WERI-Rb-1 (cell line): ENCODE measurements at regions not wholly inside any gene's neighbourhood (a gene's known extent, or its start where the extent isn't known, plus 50 kb on each side); places are given as distances from the start of the nearest gene placed in this dataset.

ENCODE experiments used
- DNase-seq: peaks from one replicate; pipeline ENCODE4 v3.0.0-alpha.2; 2020
- H3K27ac ChIP-seq: fragments of 250-450 bp; sonication (Bioruptor Pico); 2 replicates; pipeline ENCODE4 v1.5.1; 2020; ENCODE audit warnings: mild to moderate bottlenecking, moderate library complexity
- H3K27me3 ChIP-seq: fragments of 250-450 bp; sonication (Bioruptor Pico); 2 replicates; pipeline ENCODE4 v1.5.1; 2021; ENCODE audit warnings: mild to moderate bottlenecking, low read depth, moderate library complexity; ENCODE audit not compliant: insufficient read depth, severe bottlenecking
- H3K36me3 ChIP-seq: fragments of 250-450 bp; sonication (Bioruptor Pico); 2 replicates; pipeline ENCODE4 v1.5.1; 2020; ENCODE audit warnings: mild to moderate bottlenecking, moderate library complexity
- H3K4me3 ChIP-seq: 2 replicates; pipeline ENCODE4 v1.5.1; 2011; ENCODE audit warnings: low read depth, mild to moderate bottlenecking, control low read depth, low read length
- H3K9me3 ChIP-seq: fragments of 250-450 bp; sonication (Bioruptor Pico); 2 replicates; pipeline ENCODE4 v1.5.1; 2021; ENCODE audit warnings: mild to moderate bottlenecking, moderate library complexity; ENCODE audit not compliant: severe bottlenecking
- TF ChIP-seq, protein P1 (sequence below): IDR thresholded peaks from 2 replicates; pipeline ENCODE4 v1.5.1; 2011; ENCODE audit warnings: low read depth, mild to moderate bottlenecking, control low read depth, inconsistent platforms, low read length

DNA sequence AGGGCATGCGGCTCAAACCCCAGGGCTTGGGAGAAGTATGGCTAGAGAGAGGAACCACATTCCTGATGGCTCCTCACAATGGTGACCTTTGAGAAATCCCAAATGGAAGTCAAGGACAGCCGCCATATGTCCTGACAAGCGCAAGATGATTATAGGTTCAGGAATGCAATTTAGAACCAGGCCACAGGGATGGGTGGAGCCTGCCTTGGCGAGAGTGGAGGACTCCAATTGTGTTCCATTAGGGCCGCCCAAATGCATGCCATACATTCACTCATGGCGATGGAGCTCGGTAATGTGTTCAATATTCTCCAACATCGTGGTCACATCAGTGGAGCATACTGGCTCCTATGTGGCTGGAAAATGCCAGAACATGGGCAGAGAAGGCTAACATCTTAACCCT lies 662.9 kb upstream of the ID2 start:
- Histone ChIP-seq H3K4me3 (no peak overlapping the region), H3K9me3 (no peaks in the 10 kb centered on the region), H3K27me3 (no peaks in the 10 kb centered on the region), H3K27ac (no peak overlapping the region), H3K36me3 (no peaks in the 10 kb centered on the region)
- TF ChIP-seq, protein P1, sequence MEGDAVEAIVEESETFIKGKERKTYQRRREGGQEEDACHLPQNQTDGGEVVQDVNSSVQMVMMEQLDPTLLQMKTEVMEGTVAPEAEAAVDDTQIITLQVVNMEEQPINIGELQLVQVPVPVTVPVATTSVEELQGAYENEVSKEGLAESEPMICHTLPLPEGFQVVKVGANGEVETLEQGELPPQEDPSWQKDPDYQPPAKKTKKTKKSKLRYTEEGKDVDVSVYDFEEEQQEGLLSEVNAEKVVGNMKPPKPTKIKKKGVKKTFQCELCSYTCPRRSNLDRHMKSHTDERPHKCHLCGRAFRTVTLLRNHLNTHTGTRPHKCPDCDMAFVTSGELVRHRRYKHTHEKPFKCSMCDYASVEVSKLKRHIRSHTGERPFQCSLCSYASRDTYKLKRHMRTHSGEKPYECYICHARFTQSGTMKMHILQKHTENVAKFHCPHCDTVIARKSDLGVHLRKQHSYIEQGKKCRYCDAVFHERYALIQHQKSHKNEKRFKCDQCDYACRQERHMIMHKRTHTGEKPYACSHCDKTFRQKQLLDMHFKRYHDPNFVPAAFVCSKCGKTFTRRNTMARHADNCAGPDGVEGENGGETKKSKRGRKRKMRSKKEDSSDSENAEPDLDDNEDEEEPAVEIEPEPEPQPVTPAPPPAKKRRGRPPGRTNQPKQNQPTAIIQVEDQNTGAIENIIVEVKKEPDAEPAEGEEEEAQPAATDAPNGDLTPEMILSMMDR = no peak
- DNase-seq = no peak

DNA sequence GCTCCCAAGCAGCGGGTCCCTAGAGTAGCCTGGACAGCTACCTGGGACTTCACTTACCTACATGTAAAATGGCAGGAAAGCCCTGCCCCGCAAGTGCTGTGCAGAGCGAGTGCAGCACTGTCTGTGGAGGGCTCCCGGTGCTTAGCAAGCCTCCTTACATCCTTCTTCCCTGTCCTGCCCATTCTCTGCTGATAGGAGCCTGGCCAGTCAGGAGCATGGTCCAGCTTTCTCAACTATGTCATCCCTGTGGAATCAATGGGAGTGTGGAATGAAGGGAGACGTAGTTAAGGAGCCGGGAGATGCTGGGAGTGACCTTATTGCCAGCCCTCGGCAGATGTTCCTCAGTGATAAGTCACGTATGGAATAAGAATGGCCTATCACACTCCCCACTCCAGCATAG lies 661.9 kb upstream of the ID2 start:
- Histone ChIP-seq H3K4me3 (no peak overlapping the region), H3K9me3 (no peaks in the 10 kb centered on the region), H3K27me3 (no peaks in the 10 kb centered on the region), H3K36me3 (no peaks in the 10 kb centered on the region), H3K27ac (no peak overlapping the region)
- DNase-seq = no peak
- TF ChIP-seq, protein P1 = no peak

DNA sequence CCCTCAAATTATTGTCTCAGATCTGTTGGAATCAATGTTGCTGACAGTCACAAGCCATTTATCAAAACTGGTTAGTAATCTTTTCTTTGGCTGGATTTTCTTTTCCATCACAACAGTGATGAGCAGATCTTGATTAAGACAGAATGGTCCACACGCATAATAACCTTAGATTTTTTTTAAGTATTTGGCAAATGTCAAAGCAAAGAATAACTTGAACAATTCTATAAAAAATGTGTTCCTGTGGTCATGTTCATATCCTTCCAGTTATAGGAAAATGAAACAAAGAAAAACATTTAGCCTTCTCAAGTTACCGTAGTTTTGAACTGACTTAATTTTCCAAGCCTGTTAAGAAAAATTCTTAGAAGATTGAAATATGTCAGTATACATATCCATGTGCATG lies 659.9 kb upstream of the ID2 start:
- TF ChIP-seq, protein P1 = no peak
- H3K27me3 ChIP-seq = no peaks in the 10 kb centered on the region

DNA sequence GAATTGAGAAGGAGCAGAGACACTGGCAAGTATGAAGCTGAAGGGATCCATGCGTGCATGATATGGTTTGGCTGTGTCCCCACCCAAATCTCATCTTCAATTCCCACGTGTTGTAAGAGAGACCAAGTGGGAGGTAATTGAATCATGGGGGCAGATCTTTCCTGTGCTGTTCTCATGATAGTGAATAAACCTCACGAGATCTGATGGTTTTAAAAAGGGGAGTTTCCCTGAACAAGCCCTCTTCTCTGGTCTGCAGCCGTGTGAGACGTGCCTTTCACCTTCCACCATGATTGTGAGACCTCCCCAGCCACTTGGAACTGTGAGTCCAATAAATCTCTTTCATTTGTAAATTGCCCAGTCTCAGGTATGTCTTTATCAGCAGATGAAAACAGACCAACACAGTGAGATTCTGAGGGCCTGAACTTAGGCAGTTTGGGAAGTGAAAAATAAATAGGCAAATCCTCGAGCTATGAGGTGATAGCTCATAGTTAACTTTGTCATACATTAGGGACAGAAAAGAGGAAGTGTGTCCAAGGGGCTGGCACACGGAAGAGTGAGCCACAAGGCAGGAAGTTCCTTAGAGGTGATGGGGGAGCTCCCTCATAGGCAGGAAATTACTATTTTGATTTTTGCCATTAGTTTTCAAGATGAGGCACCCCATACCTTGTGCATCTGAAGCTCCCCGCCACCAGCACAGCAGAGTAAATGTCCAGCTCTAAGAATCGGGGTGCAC lies 658.8 kb upstream of the ID2 start:
- TF ChIP-seq, protein P1 = no peak
- H3K9me3 ChIP-seq = no peaks in the 10 kb centered on the region
- no peaks in the 10 kb centered on the region for H3K36me3 ChIP-seq
- no peak for DNase-seq
- no peak overlapping the region for H3K27ac ChIP-seq
- H3K27me3 ChIP-seq = no peaks in the 10 kb centered on the region
- no peak overlapping the region for H3K4me3 ChIP-seq

More for the DNA sequence above, 659.9 kb upstream of the ID2 start:
- no peak overlapping the region for H3K4me3 ChIP-seq
- H3K36me3 ChIP-seq = no peaks in the 10 kb centered on the region
- DNase-seq = no peak
- H3K27ac ChIP-seq = no peak overlapping the region
- H3K9me3 ChIP-seq = no peaks in the 10 kb centered on the region

DNA sequence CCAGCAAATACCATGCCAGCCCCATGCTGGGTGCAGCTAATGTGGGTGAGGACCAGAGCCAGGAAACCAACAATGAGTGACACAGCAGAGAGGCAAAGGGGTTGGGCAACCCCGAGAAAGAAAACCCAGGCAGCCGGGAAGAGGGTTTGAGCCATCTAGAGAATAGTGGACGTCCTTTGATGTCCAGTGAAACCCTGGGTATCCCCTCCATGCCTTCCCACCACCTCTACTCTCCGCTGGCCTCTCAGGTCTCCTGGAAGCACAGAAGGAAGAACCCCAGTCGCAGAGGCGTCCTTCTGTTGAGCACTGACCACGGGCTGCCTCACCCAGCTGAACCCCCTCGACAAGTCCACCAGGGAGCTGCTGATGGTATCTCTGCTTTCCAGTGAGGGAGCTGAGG lies 657.4 kb upstream of the ID2 start:
- Histone ChIP-seq H3K4me3 (no peak overlapping the region), H3K9me3 (no peaks in the 10 kb centered on the region), H3K27me3 (no peaks in the 10 kb centered on the region), H3K36me3 (no peaks in the 10 kb centered on the region), H3K27ac (no peak overlapping the region)
- no peak for DNase-seq
- TF ChIP-seq, protein P1 = no peak

DNA sequence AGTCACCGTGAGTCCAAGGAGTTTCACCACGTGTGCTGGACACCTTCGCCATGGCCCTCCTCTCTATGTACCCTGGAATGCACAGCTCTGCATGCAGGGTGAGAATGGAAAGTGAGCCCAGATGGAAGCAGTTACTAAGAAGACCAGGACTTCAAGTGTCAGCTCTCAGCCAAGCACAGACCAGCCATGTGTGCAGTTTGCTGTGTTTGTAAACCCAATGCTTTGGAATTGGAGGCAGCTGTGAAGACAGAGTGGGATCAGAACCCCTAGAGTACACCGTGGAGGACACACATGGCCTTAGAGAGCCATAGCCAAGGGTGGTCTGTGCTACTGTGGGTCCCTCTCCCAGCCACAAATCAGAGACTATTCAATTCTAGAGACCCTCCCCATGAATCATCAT lies 655.5 kb upstream of the ID2 start:
- no peaks in the 10 kb centered on the region for H3K9me3 ChIP-seq
- TF ChIP-seq, protein P1 = no peak
- DNase-seq = no peak

More for the DNA sequence above, 655.5 kb upstream of the ID2 start:
- H3K27ac ChIP-seq = no peak overlapping the region
- no peaks in the 10 kb centered on the region for H3K27me3 ChIP-seq
- H3K36me3 ChIP-seq = no peaks in the 10 kb centered on the region
- H3K4me3 ChIP-seq = no peak overlapping the region
